ENCODE measurements at regions not wholly inside any gene's neighbourhood (a gene's known extent, or its start where the extent isn't known, plus 50 kb on each side); places are given as distances from the start of the nearest gene placed in this dataset.

DNA sequence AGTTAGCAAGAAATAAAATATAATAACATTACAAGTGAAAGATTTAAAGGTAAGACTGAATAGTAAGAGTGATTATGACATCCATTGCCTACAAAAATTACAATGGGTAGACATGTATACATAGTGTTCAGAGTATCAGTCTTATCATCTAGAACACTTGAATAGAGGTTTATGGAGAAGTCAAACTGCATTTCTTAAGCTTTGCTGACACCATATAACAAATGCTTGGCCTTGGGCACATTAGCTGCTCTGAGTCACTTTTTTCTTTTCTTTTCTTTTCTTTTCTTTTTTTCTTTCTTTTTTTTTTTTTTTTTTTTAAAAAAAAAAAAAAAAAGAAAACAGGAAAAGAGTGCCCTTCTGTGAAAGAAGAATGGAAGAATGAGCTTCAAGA, 220.0 kb downstream of the SPCS3 start:
- no peak for ATAC-seq (ENCODE audit: low read depth in 2 of 2)
- Mint-ChIP-seq H3K27ac (no peak overlapping the region), H3K36me3 (no peaks in the 10 kb centered on the region), H3K4me1 (no peaks in the 10 kb centered on the region), H3K9me3 (peaks cover 0 to 3% (median 0%) of the 10 kb centered on the region in 7 donors), H3K4me3 (no peak overlapping the region), H3K27me3 (no peaks in the 10 kb centered on the region)
- no peak for DNase-seq

DNA sequence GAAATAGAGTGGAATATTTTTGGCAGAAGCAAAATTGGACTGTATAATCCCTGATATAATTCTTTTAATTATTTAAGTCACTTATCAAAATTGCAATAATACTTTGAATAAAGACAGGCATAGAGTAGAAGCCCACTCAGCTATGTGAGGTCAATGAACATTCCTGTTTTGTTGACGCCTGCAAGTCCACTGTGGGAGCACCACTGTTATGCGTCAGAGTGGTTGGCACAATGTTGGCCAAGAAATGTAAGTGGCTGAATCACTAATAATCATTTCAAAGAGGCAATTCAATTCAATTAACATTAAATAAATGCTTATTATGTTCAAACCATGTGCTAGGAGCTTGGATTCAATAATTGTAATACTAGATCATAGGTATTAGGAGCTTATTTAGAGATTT, 221.0 kb downstream of the SPCS3 start:
- ATAC-seq (ENCODE audit: low read depth in 2 of 2): no peak
- Mint-ChIP-seq H3K4me3 (no peak overlapping the region), H3K36me3 (no peaks in the 10 kb centered on the region), H3K9me3 (peaks cover 0 to 3% (median 0%) of the 10 kb centered on the region in 7 donors), H3K4me1 (no peaks in the 10 kb centered on the region), H3K27ac (no peak overlapping the region), H3K27me3 (no peaks in the 10 kb centered on the region)
- no peak for DNase-seq

DNA sequence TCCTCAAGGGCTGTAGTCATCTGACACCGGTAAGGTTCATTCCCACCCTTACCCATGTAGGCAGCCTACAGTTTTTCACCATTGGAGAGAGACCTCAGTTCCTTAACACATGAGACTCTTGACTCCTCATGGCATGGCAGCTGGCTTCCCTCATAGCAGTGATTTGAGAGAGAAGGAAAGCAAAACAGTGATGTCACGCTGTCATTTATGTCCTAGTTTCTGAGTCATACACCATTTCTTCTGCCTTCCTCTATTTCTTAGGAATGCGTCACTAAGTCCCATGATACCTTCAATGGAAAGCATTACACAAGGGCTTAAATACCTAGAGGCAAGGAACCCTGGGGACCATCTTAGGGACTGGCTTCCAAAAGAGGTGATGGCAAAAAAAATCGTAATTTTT, 226.1 kb downstream of the SPCS3 start:
- Mint-ChIP-seq H3K27me3 (no peaks in the 10 kb centered on the region), H3K4me3 (no peak overlapping the region), H3K9me3 (peaks cover 0 to 2% (median 0%) of the 10 kb centered on the region in 7 donors), H3K4me1 (no peaks in the 10 kb centered on the region), H3K27ac (no peak overlapping the region), H3K36me3 (no peaks in the 10 kb centered on the region)
- DNase-seq (no peak), ATAC-seq (ENCODE audit: low read depth in 2 of 2) (no peak)

DNA sequence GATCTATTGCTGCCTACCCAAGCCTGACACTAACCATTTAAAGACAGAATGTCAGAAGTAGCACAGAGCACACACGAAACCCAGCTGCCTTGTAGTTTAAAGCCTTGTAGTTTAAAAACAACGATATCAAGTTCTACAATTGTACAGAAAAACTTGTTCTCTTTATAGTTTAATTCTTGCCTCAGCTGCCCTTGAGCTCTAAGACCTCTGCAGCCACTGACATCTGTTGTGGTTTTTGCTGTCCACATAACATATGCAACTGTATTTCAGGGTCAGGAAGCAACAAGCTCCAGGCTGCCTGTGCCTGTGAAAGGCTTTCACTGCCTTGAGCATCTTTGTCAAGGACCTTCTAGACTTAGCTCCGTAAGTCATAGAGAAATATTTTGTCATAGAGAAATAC, 227.2 kb downstream of the SPCS3 start:
- no peak for DNase-seq

DNA sequence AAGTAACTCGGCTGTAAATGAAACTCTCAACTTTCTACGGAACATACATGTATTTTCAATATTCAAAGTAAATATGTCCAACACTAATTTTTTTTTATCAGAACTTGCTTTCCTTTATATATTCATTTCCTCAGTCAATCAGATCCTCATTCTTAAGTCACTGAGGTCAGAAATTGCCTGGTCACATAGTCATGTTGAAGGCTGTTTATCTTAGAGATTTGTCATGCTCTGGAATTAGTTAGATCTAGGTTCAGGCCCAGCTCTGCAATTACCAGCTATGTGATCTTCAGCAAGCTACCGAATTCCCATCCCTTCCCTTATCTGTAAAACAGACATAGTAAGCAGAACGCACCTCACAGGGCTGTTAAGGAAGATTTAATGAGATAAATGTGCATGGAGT, 228.8 kb downstream of the SPCS3 start:
- no peaks in the 10 kb centered on the region for H3K4me1 Mint-ChIP-seq
- no peak overlapping the region for H3K27ac Mint-ChIP-seq
- ATAC-seq (ENCODE audit: low read depth in 2 of 2) (no peak), DNase-seq (no peak)
- H3K4me3 Mint-ChIP-seq: no peak overlapping the region
- H3K27me3 Mint-ChIP-seq: no peaks in the 10 kb centered on the region
- H3K36me3 Mint-ChIP-seq: no peaks in the 10 kb centered on the region
- H3K9me3 Mint-ChIP-seq: peaks cover 4 to 15% (median 6%) of the 10 kb centered on the region in 7 donors

More for the DNA sequence above, 227.2 kb downstream of the SPCS3 start:
- Mint-ChIP-seq H3K36me3 (no peaks in the 10 kb centered on the region), H3K4me1 (no peaks in the 10 kb centered on the region), H3K27me3 (no peaks in the 10 kb centered on the region), H3K4me3 (no peak overlapping the region), H3K27ac (no peak overlapping the region), H3K9me3 (peaks cover 0 to 8% (median 2%) of the 10 kb centered on the region in 7 donors)
- no peak for ATAC-seq (ENCODE audit: low read depth in 2 of 2)

DNA sequence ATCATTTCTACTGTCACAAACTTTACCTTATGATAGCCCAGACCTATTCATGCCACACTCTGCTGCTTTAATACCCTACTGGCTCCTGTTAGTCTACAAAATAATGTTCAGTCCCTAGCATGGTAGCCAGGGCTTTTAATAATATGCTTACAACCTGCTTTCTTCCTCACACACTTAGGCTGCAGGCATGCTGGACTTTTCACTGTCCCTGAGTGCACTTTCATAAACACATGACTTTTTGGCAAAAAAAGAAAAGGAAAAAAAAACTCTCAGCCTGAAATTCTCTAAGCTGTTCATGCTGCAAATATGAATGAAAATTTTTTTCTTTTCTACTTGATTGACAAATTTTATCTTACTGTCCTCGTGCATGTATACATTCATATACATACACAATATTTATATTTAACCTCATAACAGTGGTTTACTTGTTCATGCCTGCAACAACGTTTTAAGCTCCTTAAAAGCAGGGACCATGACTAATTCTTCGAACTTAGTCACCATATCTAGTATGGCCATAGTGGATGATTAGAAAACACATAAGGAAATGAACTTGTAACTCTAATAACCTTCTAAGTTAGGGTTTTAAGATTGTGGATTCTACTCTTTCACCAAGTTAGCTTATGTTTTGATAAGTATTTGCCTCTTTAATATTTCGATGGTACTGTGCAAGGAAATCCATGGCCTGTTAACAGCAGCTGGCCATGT, 229.5 kb downstream of the SPCS3 start:
- no peak overlapping the region for H3K4me3 Mint-ChIP-seq
- H3K36me3 Mint-ChIP-seq: no peaks in the 10 kb centered on the region
- ATAC-seq (ENCODE audit: low read depth in 2 of 2): no peak
- no peak overlapping the region for H3K27ac Mint-ChIP-seq
- H3K4me1 Mint-ChIP-seq: no peaks in the 10 kb centered on the region
- H3K9me3 Mint-ChIP-seq: peaks cover 4 to 15% (median 6%) of the 10 kb centered on the region in 7 donors
- no peak for DNase-seq
- H3K27me3 Mint-ChIP-seq: no peaks in the 10 kb centered on the region

DNA sequence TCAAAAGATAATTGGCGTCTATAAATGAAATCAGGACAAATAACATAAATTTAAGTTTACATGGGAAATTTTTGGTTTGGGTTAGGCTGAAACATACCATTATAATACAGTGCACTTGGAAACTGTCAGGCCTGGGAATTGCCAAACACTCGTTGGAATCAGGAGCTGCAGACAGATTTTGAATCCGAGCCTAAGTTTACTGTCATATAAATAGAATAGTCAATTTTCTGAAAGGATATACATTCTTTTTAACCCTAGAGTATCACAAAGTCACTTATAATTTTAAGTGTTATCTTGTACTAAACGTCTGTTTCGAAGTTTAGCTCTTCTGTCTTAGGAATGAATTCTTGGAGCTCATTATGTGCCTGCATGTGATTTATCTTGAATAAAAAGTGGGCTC, 234.1 kb downstream of the VEGFC start:
- H3K36me3 Mint-ChIP-seq: no peaks in the 10 kb centered on the region
- no peak overlapping the region for H3K4me3 Mint-ChIP-seq
- H3K27me3 Mint-ChIP-seq: no peaks in the 10 kb centered on the region
- H3K4me1 Mint-ChIP-seq: no peaks in the 10 kb centered on the region
- ATAC-seq (ENCODE audit: low read depth in 2 of 2) (no peak), DNase-seq (no peak)
- H3K27ac Mint-ChIP-seq: no peak overlapping the region
- peaks cover 0 to 6% (median 2%) of the 10 kb centered on the region in 7 donors for H3K9me3 Mint-ChIP-seq

DNA sequence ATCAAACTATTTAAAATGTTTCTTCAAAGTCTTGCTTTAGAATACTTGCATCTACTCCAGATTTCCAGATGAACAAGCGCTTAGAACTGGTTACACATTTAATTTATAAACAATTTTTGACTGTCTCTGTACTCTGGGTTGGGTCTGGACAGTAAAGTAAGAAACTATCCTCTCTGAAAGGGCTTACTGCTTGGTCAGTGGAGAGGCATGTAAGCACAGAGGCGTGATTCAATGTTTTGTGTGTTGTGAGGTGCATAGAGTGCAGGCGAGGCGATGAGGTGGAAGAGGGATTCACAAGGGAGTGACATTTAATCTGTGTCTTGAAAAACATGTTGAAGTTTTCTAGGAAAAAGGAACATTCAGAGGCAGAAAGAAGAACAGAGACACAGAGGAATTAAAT, 231.4 kb downstream of the VEGFC start:
- Mint-ChIP-seq H3K4me1 (no peaks in the 10 kb centered on the region), H3K36me3 (no peaks in the 10 kb centered on the region), H3K27me3 (no peaks in the 10 kb centered on the region), H3K4me3 (no peak overlapping the region), H3K27ac (no peak overlapping the region), H3K9me3 (peaks cover 0 to 4% (median 0%) of the 10 kb centered on the region in 7 donors)
- no peak for ATAC-seq (ENCODE audit: low read depth in 2 of 2)
- DNase-seq: no peak

DNA sequence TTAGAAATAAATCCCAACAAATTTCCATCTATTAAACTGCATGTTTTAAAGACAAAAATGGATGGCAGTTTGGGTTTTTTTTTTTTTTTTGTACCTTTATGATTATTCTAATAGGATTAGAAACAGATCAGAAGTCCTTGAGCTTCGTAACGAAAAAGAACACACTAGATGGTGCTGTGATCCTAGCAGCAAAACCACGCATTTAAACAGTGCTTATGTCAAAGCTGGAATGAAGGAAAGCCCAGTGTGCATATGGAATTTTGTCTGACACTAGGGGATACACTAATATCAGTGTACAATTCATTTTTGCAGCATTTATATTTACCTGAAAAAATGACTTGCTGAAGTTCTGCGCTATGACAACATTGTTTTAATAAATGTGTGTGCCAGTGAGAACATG, 229.1 kb downstream of the VEGFC start:
- no peaks in the 10 kb centered on the region for H3K36me3 Mint-ChIP-seq
- H3K4me1 Mint-ChIP-seq: no peaks in the 10 kb centered on the region

DNA sequence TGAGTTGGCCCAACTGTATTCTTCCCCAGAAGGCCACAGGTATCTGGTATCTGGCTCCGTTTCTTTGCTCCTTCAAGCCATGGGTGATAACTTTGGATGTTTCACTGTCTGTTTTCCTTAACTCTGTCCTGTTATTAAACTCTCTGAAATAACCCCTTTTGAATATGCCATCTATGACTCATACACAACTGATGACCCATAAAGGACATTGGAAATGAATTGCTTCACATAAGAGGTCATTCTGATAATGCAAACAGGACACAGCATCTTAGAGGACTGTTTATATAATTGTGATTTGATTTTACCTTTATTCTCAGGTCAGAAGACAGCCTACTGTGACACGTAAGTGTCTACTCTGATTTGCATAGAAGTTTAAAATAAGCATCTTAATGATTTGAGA, 227.7 kb downstream of the VEGFC start:
- ATAC-seq (ENCODE audit: low read depth in 2 of 2) (no peak), DNase-seq (no peak)
- Mint-ChIP-seq H3K27me3 (no peaks in the 10 kb centered on the region), H3K36me3 (no peaks in the 10 kb centered on the region), H3K27ac (no peak overlapping the region), H3K4me3 (no peak overlapping the region), H3K4me1 (no peaks in the 10 kb centered on the region), H3K9me3 (peaks cover 0 to 4% (median 0%) of the 10 kb centered on the region in 7 donors)

More for the DNA sequence above, 229.1 kb downstream of the VEGFC start:
- Mint-ChIP-seq H3K27ac (no peak overlapping the region), H3K27me3 (no peaks in the 10 kb centered on the region), H3K4me3 (no peak overlapping the region), H3K9me3 (peaks cover 0 to 4% (median 0%) of the 10 kb centered on the region in 7 donors)
- DNase-seq (no peak), ATAC-seq (ENCODE audit: low read depth in 2 of 2) (no peak)

DNA sequence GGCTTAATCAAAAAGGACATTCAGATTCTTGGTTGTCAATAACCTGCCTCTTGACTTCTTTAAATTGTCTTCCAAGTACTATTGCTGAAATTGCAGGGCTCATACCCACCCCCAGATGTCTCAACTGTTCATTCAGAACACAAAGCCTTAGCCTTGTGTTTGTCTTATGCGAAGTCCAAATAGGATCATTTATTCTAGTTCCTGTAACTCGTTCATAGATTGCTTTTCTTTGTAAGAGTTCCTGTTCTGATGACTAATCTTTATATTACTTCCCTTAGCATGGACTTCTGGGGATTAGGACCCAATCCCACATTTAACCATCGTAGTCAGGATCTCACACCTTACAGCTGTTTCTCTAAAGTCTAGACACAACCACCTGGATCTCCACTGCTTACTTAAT, 226.0 kb downstream of the VEGFC start:
- H3K4me3 Mint-ChIP-seq: no peak overlapping the region
- ATAC-seq (ENCODE audit: low read depth in 2 of 2) (no peak), DNase-seq (no peak)
- H3K9me3 Mint-ChIP-seq: peaks cover 0 to 4% (median 0%) of the 10 kb centered on the region in 7 donors
- H3K27ac Mint-ChIP-seq: no peak overlapping the region
- no peaks in the 10 kb centered on the region for H3K27me3 Mint-ChIP-seq
- H3K4me1 Mint-ChIP-seq: no peaks in the 10 kb centered on the region
- no peaks in the 10 kb centered on the region for H3K36me3 Mint-ChIP-seq

DNA sequence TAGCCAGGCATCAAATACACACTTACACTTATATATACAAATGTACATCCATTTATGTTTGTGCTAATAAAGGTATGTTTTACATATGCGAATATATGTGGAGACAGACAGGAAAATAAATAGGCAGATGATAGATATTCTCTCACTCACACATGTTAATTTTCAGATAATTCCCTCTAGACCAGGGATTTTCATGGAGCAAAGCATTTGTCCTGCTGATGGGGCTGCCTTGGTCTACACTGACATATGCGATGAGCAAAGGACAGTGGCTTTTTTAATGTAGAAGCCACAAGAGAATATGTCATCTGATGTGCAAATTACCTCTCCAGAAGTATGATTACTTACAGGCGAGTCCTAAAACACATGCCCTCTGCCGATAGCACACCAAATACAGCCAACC, 224.5 kb downstream of the VEGFC start:
- Mint-ChIP-seq H3K9me3 (no peaks in the 10 kb centered on the region), H3K27ac (no peak overlapping the region), H3K4me3 (no peak overlapping the region), H3K36me3 (no peaks in the 10 kb centered on the region), H3K4me1 (no peaks in the 10 kb centered on the region), H3K27me3 (no peaks in the 10 kb centered on the region)
- DNase-seq: no peak
- no peak for ATAC-seq (ENCODE audit: low read depth in 2 of 2)

DNA sequence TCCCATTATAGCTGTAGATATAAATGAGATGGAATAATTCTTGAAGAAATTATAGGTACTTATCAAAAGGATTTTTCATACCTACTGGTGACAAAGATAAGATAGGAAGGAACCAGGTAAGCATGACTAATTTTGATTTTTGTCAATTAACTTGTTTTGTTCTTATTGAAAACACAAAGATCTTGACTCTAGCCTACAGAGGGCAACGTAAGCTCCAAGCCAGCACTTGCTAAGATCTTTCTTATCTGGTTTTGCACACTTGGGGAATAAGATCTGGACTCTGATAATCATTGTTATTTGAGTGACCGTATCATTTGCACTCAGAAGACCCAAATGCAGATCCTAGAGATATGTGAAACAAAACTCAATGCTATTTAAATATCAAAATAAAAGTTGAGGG, 223.4 kb downstream of the VEGFC start:
- Mint-ChIP-seq H3K27me3 (no peaks in the 10 kb centered on the region), H3K36me3 (no peaks in the 10 kb centered on the region), H3K9me3 (no peaks in the 10 kb centered on the region), H3K4me3 (no peak overlapping the region), H3K4me1 (no peaks in the 10 kb centered on the region), H3K27ac (no peak overlapping the region)
- DNase-seq (no peak), ATAC-seq (ENCODE audit: low read depth in 2 of 2) (no peak)

DNA sequence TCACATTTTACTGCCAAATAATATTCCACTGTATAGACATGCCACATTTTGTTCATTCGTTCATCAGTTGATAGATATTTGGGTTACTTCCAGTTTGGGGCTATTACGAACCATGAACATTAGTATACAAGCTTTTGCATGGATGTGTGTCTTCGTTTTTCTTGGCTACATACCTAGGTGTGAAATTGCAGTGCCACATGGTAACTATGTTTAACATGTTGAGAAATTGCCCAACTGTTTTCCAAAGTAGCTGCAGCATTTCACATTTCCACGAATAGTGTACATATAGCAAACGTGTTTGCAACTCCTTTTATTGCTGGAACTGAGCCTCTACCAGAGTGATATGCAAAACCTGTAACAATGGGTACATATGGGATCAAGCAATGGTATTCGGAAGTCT, 221.5 kb downstream of the VEGFC start:
- H3K4me3 Mint-ChIP-seq: no peak overlapping the region
- H3K27me3 Mint-ChIP-seq: no peaks in the 10 kb centered on the region
- DNase-seq (no peak), ATAC-seq (ENCODE audit: low read depth in 2 of 2) (no peak)
- H3K4me1 Mint-ChIP-seq: no peaks in the 10 kb centered on the region
- H3K27ac Mint-ChIP-seq: no peak overlapping the region
- no peaks in the 10 kb centered on the region for H3K36me3 Mint-ChIP-seq
- no peaks in the 10 kb centered on the region for H3K9me3 Mint-ChIP-seq

All from naive B cell (primary cell).